Prostate gland (tissue), 2 donors: ENCODE measurements at regions not wholly inside any gene's neighbourhood (a gene's known extent, or its start where the extent isn't known, plus 50 kb on each side); places are given as distances from the start of the nearest gene placed in this dataset.

Source experiments
- DNase-seq: peaks from one replicate; pipeline ENCODE4 v3.0.0-alpha.2; 2019; ENCODE audit warnings: low spot score
- H3K27ac ChIP-seq, 2 donors: fragments of 200-600 bp; sonication (generic); 2 replicates each; pipeline ENCODE4 v1.5.1; 2017 to 2019
- H3K27me3 ChIP-seq: fragments of 200-600 bp; sonication (generic); replicated peaks from 2 replicates; pipeline ENCODE4 v1.5.1; 2019; ENCODE audit not compliant: insufficient read depth
- H3K36me3 ChIP-seq, 2 donors: fragments of 200-600 bp; sonication (generic); 1 replicate in 1 of 2; 2 replicates in 1 of 2; pipeline versions ENCODE4 v1.5.1 to v1.8.1; 2017 to 2019
- H3K4me1 ChIP-seq: fragments of 200-600 bp; sonication (generic); replicated peaks from 2 replicates; pipeline ENCODE4 v1.5.1; 2019
- H3K4me3 ChIP-seq, 2 donors: fragments of 200-600 bp; sonication (generic); 2 replicates each; pipeline ENCODE4 v1.5.1; 2017 to 2019
- H3K9me3 ChIP-seq: fragments of 200-600 bp; sonication (generic); 2 replicates; pipeline ENCODE4 v1.5.1; 2017
- POLR2A ChIP-seq: fragments of 450-650 bp; IDR thresholded peaks from one replicate; pipeline ENCODE4 v1.6.1; 2016; ENCODE audit warnings: antibody characterized with exemption, mild to moderate bottlenecking
- POLR2AphosphoS5 ChIP-seq: sonication (generic); formaldehyde crosslinking; IDR thresholded peaks from one replicate; pipeline ENCODE4 v1.6.1; 2017; ENCODE audit warnings: antibody characterized with exemption
- WGBS: methylation state at CpG from one replicate; pipeline ENCODE4 v1.1.5; 2018; 5-methylcytosine and 5-hydroxymethylcytosine counted together
- intact Hi-C: fragments of 100-400 bp; cut with DNase I; formaldehyde crosslinking; loops from one replicate; pipeline ENCODE4 v1.14.2; 2022
- TF ChIP-seq, protein P1 (sequence below), 4 experiments: fragments of 200-600 bp in 2 of 4; fragments of 450-650 bp in 2 of 4; sonication (generic) in 2 of 4; IDR thresholded peaks; 1 replicate in 3 of 4; 2 replicates in 1 of 4; pipeline ENCODE4 v1.5.1; 2016 to 2019; ENCODE audit warnings: antibody characterized with exemption in 4 of 4, mild to moderate bottlenecking in 2 of 4, moderate library complexity in 2 of 4

DNA sequence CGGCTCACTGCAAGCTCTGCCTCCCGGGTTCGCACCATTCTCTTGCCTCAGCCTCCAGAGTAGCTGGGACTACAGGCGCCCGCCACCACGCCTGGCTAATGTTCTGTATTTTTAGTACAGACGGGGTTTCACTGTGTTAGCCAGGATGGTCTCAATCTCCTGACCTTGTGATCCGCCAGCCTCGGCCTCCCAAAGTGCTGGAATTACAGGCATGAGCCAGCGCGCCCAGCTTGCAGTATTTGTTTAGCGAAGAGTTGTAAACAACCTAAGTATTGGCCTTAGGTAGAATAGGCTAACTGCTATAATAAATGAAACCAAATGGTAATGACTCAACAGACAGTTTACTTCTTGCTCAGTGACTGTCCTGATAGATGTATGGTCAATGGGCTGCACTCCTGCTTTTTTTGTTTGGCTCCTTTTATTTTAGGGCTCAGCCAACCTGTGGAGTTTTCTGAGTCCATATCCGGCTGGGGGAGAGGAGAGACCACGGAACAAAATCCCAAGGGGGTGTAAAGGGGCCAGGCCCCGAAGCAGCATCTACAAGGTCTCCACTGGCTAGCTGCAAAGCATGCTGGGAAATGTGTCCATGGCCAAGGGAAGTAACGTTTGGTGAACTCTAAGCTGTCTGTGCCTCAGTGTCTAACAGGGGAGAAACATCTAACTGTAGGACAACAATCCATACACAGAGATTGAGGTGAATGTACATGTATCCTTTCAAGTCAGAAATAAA is 841.0 kb upstream of the ID2 start:
- H3K9me3 ChIP-seq = no peaks in the 10 kb centered on the region
- no peaks in the 10 kb centered on the region for H3K36me3 ChIP-seq
- TF ChIP-seq POLR2AphosphoS5 = no peak
- no peak for TF ChIP-seq POLR2A
- TF ChIP-seq, protein P1, sequence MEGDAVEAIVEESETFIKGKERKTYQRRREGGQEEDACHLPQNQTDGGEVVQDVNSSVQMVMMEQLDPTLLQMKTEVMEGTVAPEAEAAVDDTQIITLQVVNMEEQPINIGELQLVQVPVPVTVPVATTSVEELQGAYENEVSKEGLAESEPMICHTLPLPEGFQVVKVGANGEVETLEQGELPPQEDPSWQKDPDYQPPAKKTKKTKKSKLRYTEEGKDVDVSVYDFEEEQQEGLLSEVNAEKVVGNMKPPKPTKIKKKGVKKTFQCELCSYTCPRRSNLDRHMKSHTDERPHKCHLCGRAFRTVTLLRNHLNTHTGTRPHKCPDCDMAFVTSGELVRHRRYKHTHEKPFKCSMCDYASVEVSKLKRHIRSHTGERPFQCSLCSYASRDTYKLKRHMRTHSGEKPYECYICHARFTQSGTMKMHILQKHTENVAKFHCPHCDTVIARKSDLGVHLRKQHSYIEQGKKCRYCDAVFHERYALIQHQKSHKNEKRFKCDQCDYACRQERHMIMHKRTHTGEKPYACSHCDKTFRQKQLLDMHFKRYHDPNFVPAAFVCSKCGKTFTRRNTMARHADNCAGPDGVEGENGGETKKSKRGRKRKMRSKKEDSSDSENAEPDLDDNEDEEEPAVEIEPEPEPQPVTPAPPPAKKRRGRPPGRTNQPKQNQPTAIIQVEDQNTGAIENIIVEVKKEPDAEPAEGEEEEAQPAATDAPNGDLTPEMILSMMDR (IDR thresholded peaks at IDR 0.05) = no peak
- no peaks in the 10 kb centered on the region for H3K4me1 ChIP-seq
- WGBS = 92% methylated on average over 16 of the region's 16 CpGs
- intact Hi-C loops = no loop called here
- DNase-seq = no peak
- H3K27ac ChIP-seq = no peak overlapping the region
- H3K4me3 ChIP-seq = no peak overlapping the region
- no peaks in the 10 kb centered on the region for H3K27me3 ChIP-seq

DNA sequence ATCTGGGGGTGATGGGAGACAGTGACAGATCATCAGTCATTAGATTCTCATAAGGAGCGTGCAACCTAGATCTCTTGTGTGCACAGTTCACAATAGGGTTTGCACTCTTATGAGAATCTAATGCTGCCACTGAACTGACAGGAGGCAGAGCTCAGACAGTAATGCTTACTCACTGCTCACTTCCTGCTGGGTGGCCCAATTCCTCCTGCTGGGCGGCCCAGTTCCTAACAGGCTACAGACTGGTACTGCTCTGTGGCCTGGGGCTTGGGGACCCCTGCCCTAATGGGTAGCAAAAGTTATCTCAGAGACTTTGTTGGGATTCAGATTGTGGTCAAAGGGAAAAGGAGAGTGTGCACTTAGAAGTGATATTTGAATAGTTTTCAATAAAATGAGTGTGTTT is 840.1 kb upstream of the ID2 start:
- H3K4me3 ChIP-seq = no peak overlapping the region
- no peaks in the 10 kb centered on the region for H3K4me1 ChIP-seq
- H3K36me3 ChIP-seq = no peaks in the 10 kb centered on the region
- WGBS = 86% methylated on average over 2 of the region's 2 CpGs
- no peak overlapping the region for H3K27ac ChIP-seq
- TF ChIP-seq, protein P1 (IDR thresholded peaks at IDR 0.05) = no peak
- TF ChIP-seq POLR2A (no peak), POLR2AphosphoS5 (no peak)
- H3K27me3 ChIP-seq = no peaks in the 10 kb centered on the region
- no peak for DNase-seq
- intact Hi-C loops = no loop called here
- no peaks in the 10 kb centered on the region for H3K9me3 ChIP-seq

DNA sequence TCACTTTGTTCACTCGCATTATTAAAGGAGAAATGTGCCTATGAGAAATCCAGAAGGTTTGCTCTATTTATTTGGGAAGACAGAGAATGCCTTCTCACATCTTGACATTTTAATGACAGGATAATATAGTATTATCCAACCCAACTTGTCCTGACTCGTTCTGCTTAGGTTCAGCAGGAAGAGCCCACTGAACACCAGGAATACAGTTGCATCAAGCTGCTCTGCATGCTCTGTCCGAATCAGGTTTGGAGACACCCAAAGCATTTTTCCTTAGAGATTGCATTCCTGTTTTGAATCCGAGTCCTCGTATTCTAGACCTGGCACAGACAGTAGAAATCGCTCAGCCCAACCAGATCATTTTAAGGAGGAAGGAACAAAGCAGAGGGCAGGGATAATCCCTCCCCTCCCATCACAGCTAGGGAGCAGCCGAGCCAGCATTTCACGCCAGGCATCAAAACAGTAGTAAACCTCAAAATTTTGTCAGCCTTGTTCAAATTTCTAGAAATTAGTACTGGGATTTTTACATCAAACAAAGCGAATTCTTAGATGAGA is 837.4 kb upstream of the ID2 start:
- Histone ChIP-seq H3K4me1 (no peaks in the 10 kb centered on the region), H3K9me3 (no peaks in the 10 kb centered on the region), H3K27me3 (no peaks in the 10 kb centered on the region), H3K36me3 (no peaks in the 10 kb centered on the region), H3K27ac (no peak overlapping the region), H3K4me3 (no peak overlapping the region)
- DNase-seq = no peak
- intact Hi-C loops = no loop called here
- no peak for TF ChIP-seq POLR2AphosphoS5
- TF ChIP-seq POLR2A = no peak
- WGBS = 43% methylated on average over 9 of the region's 9 CpGs

DNA sequence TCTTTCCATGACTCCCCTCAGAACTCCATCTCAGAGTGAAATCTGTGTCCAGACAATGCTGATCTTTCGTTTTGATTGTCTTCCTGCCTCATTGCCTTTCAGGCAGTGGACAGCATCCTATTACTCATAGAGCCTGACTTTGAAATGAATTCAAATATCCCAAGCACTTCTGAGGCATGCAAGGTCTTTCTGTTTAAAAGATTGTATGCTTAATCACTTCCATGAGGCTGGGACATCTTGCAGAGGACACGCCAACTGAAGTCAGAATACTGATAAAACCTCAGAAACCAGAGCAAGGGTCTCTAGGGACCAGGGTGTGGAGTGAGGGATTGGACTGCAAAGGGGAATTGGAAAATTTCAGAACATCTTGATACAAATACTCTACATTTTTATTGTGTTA is 836.5 kb upstream of the ID2 start:
- WGBS = 82% methylated on average over 2 of the region's 2 CpGs
- H3K36me3 ChIP-seq = no peaks in the 10 kb centered on the region
- no peaks in the 10 kb centered on the region for H3K9me3 ChIP-seq
- intact Hi-C loops = no loop called here
- H3K27ac ChIP-seq = no peak overlapping the region
- no peak for TF ChIP-seq POLR2AphosphoS5
- TF ChIP-seq, protein P1 (IDR thresholded peaks at IDR 0.05) = no peak
- H3K27me3 ChIP-seq = no peaks in the 10 kb centered on the region
- no peaks in the 10 kb centered on the region for H3K4me1 ChIP-seq
- no peak for DNase-seq
- no peak overlapping the region for H3K4me3 ChIP-seq

DNA sequence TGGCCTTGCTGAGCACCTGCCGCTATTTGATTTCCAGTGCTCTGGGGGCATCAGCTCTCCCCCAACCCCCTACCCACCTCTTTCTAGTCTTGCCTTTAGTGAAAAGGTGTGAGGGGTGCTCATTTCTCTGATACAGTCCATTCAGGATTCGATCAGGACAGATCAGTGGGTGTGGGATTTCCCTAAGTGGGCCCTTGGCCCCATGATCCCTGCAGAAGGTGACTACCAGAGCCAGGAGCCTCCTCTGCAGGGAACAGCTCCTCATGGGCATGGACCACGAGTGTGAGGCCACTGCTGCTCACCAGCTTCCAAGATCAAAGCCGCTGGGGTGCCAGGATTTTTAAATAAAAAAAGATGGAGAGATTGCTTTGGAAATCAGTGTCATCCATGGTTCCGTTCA is 835.2 kb upstream of the ID2 start:
- WGBS = 94% methylated on average over 5 of the region's 5 CpGs
- TF ChIP-seq, protein P1 (IDR thresholded peaks at IDR 0.05) = no peak
- no peak for TF ChIP-seq POLR2AphosphoS5
- no peak for TF ChIP-seq POLR2A
- H3K9me3 ChIP-seq = no peaks in the 10 kb centered on the region
- H3K36me3 ChIP-seq = no peaks in the 10 kb centered on the region
- H3K27ac ChIP-seq = no peak overlapping the region
- no peak overlapping the region for H3K4me3 ChIP-seq
- no peak for DNase-seq
- intact Hi-C loops = no loop called here
- no peaks in the 10 kb centered on the region for H3K4me1 ChIP-seq
- no peaks in the 10 kb centered on the region for H3K27me3 ChIP-seq
